NCI-H446 (cell line): ENCODE measurements at regions not wholly inside any gene's neighbourhood (a gene's known extent, or its start where the extent isn't known, plus 50 kb on each side); places are given as distances from the start of the nearest gene placed in this dataset.

ENCODE experiments used
- DNase-seq, 2 experiments: peaks; one replicate each; lab custom pipeline; 2025; lab: John Stamatoyannopoulos, UW

GRCh38 chr9:108645520-108645919 lies 210.3 kb downstream of the ACTL7B start:
- no peak for DNase-seq

GRCh38 chr9:108643731-108644510 lies 211.9 kb downstream of the ACTL7B start:
- DNase-seq: no peak

DNA sequence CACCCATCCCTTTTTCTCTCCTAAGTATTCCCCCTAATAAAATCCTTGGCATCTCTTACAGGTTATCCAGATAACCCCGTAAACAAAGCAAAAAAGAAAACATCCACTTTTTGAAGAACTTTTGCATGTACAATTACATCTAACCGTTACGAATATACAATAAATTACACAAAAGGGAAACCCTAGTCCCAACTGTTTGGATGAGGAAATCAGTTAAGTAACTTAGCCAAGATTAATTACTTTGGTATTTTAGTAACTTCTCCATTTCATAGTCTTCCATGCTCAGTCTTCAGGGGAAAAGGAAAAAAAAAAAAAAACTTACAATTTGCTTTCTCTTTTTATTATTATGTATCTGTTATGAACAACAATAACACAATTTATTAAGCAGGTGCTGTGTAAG lies 212.9 kb downstream of the ACTL7B start:
- DNase-seq: no peak

DNA sequence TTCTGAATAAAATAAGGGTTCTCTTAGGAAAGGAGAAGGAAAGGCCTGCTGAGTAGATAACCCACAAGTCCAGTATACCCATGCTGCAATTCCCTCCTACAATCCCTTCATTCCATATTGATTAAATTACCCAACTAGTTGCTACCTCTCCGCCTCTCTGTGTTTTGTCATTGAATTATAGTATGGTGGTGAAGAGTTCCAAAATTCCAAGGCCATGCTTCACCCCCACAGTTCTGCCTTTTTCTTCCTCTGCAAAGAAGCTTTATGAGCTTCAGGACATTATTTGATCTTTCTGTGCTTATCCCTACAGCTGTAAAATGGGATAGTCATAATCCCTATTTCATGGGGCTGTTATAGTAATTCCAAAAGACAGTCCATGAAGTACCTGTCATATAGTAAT lies 215.6 kb downstream of the ACTL7B start:
- DNase-seq: no peak

DNA sequence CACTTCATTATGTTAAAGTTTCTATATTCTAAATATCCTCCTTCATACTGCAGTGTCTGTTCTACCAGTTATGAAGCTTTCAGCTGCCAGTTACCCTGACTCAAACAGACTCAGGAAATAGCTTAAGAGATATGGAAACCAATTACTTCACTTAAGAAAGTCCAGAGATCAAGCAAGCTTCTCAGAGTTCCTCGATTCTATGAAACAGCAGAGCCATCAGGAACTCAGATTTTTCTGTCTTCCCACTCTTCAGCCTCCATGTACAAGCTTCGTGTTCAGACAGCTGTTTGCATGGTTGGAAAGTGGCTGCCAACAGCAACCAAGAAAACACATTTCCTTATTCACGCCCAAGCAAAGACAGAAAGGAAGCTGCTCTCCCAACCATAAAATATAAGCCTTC lies 216.1 kb downstream of the ACTL7B start:
- DNase-seq: no peak

DNA sequence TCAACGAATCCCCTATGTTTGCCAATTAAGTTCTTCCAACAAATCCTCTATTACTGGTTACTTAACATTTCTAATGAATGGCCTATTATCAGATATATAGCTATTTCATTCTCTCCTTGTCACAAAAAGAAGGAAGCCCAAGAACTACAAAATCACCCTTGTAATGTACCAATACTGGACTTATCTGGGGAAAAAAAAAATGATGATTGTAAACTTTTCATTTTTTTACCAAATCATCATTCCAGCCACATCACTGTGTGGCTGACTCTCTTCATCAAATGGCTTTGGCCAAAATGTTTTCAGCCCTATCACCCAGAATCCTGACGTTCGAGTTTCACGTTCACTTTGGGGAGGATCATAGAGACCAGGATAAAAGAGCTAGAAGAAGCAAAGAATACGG lies 216.7 kb downstream of the ACTL7B start:
- DNase-seq: no peak

DNA sequence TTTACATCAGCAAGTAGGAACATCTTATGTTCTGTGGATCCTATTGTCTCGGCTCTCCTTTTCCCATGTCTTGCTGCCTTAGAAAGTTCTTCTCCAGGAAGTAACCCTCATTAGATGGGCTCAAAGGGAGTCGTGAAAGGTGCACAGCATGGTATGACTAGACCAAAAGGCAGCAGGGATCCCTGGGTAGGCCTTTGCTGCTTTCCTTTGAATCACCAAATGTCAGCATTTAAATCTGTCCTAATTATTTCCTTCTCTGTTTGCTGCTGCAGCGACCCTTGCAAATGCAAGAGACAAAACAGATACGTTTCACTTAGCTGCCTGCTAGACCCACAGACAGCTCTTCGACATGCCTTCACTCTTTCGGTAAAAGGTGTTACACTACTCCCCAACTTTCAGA lies 218.4 kb downstream of the ACTL7B start:
- DNase-seq: no peak

- DNase-seq: no peak
Observed at GRCh38 chr9:108636013-108636412, 219.8 kb downstream of the ACTL7B start.

GRCh38 chr9:108634672-108635462 lies 220.9 kb downstream of the ACTL7B start:
- no peak for DNase-seq

- no peak for DNase-seq
Observed at GRCh38 chr9:108634204-108634603, 221.6 kb downstream of the ACTL7B start.

DNA sequence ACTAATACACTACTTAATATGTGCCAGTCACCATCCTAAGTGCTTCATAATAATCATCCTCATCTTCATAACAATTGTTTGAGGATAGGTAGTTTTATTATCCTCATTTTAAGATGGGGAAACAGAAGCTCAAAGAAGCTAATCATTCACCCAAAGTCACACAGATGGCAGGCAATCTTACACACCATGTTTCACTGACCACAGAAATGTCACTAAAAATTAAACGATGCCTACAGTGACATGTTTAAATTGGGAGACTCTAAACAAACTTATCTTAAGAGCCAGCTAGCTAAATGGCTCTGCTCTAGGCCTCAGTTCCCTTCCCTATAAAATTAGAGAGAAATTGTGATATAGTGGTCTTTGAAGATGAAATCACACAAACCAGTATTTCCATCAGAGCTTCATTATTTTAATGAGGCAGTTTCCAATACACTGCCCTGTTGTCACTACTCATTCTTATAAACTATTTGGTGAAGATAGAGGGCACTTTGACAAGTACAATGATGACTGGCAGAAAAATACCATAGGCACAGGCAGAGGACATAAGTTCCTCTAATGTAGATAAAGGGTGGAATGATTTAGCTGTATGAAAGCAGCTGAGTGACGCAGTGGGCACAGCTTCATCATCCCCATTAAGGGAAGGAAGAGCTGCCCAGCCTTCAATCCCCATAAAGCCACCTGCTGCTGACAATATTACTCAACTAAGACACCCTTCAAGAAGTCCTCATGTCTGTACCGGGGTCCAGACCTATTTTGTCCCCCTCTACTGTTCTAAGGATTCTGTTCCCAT lies 224.1 kb downstream of the ACTL7B start:
- no peak for DNase-seq

DNA sequence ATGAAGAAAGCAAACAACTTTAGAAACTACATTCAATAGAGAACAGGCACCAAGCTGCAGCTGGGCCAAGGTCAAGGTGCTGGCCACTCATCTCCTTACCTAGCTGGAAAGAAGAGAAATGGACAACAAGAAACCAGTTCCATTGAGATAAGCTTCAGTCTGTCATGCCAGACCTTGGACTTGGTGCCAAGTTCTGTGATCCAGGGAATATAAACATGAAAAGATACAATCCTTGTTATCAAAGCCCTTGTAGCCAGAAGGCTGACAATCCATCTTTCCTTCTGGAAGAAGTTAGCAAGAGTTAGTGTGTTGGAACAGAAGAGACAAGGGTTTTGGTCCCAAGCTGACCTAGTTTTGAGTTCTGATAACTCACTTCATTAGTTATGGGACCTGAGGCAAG lies 227.5 kb downstream of the ACTL7B start:
- no peak for DNase-seq

DNA sequence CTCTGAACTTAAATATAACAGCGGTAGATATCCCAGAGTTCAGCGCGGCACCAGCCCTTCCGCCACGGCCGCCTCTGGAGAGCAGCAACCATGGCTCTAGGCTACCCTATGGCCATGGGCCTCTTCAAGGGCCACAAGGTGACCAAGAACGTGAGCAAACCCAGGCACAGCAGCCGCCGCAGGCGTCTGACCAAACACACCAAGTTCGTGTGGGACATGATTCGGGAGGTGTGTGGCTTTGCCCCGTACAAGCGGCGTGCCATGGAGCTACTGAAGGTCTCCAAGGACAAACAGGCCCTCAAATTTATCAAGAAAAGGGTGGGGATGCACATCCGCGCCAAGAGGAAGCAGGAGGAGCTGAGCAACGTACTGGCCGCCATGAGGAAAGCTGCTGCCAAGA lies 229.0 kb downstream of the ACTL7B start:
- DNase-seq: no peak

GRCh38 chr9:108621991-108622855 lies 233.6 kb downstream of the ACTL7B start:
- DNase-seq: no peak

DNA sequence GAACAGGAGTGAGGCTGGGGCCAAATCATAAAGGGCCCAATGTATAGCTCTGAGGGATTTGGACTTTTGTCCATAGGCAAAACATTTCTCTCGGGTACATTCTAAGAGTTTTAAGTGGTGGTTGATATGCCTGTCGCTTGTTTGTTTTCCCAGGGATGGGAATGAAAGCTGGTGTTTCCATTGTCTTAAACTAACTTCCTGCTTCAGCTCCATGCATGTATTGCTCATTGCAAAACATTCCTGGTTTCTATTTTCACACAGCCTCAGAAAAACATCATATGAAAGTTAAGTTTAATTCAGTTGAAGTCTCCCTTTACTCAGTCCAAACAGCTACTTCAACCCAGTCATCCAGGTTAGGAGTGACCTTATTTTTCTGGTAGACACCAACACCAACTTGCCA lies 235.0 kb downstream of the ACTL7B start:
- DNase-seq: no peak

DNA sequence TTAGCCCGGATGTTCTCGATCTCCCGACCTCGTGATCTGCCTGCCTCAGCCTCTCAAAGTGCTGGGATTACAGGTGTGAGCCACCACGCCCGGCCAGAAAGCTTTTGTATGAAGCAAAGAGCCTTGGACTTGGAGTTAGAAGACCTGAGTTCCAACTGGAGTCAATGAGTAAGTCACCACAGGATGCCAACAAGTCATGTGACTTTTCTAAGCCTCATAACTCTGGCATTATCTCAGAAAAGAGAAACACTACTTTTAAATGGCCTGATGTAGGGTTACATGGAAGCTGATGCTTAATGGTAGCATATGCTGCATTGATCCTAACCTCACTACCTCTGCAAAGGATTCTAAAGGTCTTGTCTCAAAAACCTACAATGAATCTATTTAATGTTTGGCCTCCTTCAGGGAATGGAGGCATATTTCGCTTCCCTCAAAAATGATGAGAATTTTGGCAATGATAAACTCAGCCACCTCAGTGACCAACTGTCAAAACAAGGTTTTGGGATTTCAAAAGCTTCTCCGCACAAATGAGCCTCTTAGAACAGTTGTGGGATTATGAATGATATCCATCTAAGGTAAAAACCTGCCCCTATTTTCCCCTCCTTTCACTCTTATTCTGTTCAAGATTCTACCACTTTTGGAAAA lies 236.8 kb downstream of the ACTL7B start:
- no peak for DNase-seq

DNA sequence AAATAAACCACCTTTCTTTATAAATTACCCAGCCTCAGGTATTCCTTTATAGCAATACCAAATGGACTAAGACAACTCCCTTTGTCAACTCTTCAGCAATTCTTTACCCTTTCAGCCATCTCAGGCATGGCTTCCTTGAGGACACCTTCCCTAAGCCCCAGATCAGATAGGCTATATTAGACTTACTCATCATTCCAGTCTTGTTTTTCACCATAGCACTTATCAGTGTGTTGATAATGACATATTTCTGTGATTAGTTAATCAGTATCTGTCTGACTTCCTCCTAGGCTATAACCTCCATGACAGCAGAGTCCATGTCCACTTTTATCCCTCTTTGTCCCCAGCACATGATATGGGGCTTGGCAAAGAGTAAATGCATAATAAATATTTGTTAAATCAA lies 238.1 kb downstream of the ACTL7B start:
- no peak for DNase-seq

GRCh38 chr9:108615152-108615551 lies 240.6 kb downstream of the ACTL7B start:
- no peak for DNase-seq

- no peak for DNase-seq
Observed at GRCh38 chr9:108612513-108612912, 243.3 kb downstream of the ACTL7B start.

GRCh38 chr9:108609897-108610253 lies 245.9 kb downstream of the ACTL7B start:
- DNase-seq: no peak

GRCh38 chr9:108609227-108609896 lies 246.4 kb downstream of the ACTL7B start:
- no peak for DNase-seq
